ENCODE measurements at regions not wholly inside any gene's neighbourhood (a gene's known extent, or its start where the extent isn't known, plus 50 kb on each side); places are given as distances from the start of the nearest gene placed in this dataset.
A peak's percentile ranks its signal among the peaks of the same experiment; 100 is the strongest.
"Not testable (repeated sequence)": the region's sequence is repeated elsewhere in the genome, so short reads cannot be mapped to it uniquely, and the experiment has no call there.

DNA sequence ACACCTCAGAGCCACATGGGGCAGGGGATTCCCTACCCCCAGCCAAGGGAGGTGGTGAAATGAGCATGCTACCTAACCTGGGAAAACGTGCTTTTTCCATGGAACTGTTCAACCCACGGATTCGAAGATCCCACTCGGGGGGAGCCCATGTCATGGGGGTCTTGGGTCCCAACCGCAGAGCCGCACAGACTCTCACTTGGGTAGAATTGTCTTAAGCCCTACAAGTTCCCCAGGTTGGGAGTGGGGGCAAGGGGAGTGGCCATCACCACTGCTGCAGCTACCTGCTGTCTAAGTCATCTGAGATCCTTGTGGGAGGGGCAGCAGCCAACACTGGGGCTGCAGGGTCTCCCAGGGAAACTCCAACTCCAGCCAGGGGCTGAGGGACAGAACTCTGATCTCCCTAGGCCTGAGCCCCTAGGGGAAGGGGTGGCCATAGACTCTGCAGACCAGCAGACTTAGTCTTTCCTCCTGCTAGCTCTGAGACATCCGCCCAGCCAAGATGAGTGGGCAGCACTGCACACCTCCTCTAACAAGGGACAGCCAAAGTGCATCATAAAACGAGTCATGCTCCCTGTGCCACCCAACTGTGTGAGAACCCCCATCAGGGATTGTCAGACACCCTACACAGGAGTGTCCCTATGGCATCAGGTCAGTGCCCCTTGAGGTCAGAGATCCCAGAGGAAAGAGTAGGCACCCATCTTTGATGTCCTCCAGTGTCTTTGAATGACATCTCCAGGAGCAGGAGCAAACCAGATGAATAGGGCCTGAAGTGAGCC lies 610.4 kb upstream of the SLITRK6 start:
- DNase-seq (ENCODE audit: extremely low read depth, low read depth): no peak

DNA sequence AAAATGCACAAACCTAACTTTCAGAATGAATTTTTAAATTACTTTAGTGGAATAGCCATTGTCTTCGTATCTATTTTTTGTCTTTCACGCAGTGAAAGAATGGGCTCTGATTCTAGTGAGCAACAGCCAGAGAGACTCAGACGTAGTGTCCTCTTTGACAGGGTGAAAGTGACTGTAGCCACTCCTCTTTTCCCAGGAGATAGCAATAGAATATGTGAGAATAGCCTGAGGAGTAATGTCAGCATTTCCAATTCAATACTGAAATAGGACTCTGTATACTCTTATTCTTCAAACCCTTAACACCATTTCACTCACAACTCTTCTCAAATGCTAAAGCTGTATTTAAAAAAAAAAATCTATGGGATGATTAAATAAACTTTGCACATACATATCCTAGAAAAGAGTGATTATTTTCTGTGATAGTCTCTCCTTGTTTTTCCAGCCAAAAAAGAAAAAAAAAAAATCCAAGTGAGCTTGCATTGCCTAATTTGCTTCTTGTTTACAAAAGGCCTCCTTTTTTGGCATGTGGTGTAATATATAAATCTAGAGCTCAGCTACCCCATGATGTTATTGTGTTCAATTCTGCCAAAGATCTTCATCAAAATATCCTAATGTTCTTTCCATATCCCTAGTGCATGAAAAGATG lies 626.1 kb upstream of the SLITRK6 start:
- DNase-seq (ENCODE audit: extremely low read depth, low read depth): no peak

DNA sequence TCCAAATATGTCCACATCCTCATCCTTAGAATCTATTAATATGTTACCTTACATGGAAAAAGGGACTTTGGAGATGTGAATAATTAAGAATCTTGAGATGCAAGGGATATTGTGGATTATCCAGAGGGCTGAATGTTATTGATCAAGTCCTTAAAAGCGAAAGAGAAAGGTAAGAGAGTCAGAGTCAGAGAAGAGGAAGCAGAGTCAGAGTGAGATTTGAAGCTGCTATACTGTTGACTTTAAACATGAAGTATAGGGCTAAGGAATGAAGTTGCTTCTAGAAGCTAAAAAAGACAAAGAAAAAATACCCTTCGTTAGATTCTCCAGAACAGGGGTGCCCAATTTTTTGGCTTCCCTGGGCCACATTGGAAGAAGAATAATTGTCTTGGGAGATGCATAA lies 627.2 kb upstream of the SLITRK6 start:
- DNase-seq (ENCODE audit: extremely low read depth, low read depth): no peak

DNA sequence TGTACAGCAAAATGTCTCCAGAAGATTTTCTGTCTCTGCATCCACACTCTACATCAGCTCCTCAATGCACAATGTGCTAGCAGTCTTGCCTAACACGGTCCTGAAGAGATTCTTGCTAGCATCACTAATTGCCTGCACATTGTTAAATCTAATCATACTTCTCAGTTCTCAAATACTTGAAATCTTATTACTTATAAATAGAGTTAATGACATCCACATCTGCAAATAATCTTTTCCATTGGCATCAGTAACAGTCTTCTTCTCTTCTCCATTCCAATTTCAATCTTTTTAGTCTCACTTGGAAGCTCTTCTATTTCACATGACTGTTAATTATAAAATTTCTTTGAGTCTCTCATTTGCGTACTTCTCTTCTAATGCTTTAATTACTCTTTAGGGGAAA lies 630.5 kb upstream of the SLITRK6 start:
- no peak for DNase-seq (ENCODE audit: extremely low read depth, low read depth)

DNA sequence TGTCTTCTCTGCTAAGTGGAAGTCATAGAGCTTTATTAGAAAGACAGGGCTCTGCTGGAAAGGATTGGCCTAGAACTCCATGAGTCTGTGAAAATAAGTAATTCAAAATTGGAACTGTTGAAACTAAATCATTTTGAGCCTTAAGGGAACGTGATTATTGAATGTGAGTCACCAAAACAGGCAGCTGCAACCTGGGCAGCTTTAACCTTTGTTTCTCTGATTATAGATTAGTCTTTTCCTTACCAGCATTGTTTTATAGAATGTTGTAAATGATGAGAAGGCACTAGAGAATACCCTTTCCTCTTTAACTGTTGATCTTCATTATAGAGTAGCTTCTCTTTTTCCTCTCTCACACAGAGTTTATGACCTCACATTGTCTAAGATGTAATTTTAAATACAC lies 638.8 kb upstream of the SLITRK6 start:
- DNase-seq (ENCODE audit: extremely low read depth, low read depth): no peak

DNA sequence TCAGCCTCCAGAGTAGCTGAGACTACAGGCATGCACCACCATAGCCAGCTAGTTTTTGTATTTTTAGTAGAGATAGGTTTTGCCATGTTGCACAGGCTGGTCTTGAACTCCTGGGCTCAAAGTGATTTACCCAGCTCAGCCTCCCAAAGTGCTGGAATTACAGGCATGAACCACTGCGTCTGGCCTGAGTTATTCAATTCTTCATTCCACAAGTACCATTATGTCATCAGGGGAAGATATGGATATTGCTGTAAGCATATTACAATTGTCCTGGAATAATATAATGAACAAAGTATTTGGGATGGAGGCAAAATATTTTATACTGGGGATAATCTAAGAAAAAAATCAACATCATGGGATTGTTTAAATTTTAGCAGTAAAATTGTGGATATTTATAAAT lies 646.0 kb upstream of the SLITRK6 start:
- no peak for DNase-seq (ENCODE audit: extremely low read depth, low read depth)

DNA sequence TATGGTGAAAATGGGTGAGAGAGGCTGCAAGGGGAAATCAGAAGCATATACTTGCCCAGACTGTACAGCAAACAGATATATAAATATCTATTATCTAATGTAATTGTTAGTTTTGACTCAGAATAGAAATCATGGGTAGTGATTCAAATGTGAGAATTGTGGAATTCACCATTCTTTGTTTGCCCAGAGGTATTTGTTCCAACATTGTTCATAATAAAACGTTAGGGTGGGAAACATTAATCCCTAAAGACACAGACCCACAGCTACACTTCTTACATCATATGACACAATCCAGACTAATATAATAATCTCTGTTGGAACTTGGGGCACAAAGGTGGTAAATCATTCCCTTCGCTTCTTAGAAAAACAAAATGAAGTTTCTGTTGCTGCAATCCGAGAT lies 646.5 kb upstream of the SLITRK6 start:
- DNase-seq (ENCODE audit: extremely low read depth, low read depth): no peak

DNA sequence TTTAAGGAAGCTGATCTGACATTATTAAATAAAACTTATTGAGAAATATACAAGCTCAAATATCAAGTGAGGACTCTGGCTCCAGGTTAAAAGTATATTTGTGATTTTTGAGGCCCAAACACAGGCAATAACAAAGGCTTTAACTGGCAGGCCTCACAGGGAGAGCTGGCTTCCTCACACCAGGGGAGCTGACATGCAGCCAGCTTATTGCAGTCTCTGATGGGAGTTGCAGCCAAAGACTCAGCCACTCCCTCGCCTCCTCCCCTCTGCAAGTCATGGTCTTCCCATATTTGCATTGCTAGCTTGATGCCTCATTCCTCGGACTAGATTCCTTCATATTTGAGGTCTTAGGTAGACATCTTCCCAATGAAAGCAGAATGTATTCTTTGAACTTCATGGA lies 647.1 kb upstream of the SLITRK6 start:
- peak; percentile 36 for DNase-seq (ENCODE audit: extremely low read depth, low read depth)

DNA sequence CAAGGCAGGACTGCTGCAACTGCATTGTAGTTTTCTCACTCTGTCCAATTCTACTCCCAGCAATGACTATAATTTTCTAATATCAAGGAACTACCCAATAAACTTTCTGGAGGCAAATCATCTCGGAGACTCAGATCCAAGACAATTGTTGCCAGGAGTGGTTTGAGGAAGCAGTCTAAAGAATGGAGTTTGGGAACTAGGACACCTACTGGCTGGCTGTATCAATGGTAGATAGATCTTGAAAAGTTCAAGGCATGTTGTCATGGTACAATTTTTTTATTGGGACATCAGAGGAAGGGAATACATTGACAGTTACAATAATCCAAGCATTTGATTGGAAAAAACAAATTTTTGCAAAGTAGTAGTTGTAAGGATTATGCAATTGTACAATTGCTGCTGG lies 648.3 kb upstream of the SLITRK6 start:
- DNase-seq (ENCODE audit: extremely low read depth, low read depth): no peak

DNA sequence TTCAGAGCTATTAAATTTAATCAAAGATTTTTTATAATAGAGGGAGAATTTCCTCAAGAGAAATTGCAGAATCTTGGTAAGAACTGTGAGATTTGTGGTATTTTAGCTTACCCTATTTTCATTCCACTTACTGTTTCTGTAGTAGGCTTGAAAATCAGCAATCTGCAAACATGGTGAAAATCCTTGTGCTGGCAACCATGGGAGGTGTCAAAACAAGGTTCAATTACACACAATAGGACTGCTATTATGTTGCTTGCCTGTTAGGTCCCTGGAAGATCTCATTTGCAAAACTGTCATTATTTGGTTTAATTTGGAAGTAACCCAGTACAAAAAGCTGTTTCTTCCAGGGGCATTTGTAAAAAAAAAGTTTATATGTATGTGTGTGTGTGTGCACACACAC lies 662.8 kb upstream of the SLITRK6 start:
- DNase-seq (ENCODE audit: extremely low read depth, low read depth): no peak

DNA sequence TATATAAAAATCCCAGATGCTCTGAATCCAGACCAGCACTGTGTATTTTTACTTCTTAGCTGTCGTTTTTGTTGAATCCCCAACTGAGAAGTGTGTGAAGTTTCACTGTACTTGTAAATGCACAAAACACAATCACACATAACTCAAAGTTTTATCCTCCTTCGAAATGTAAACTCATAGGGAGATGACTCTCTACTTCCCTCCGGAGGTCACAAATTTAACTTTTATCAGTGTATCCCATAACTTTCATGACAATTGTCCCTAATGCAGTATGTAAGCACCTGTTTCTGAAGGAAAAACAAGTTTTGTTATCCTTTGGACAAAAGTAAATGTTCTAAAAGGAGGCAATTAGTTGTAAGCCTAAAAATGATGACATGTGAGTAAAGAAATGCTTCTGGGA lies 665.0 kb upstream of the SLITRK6 start:
- DNase-seq (ENCODE audit: extremely low read depth, low read depth): no peak

DNA sequence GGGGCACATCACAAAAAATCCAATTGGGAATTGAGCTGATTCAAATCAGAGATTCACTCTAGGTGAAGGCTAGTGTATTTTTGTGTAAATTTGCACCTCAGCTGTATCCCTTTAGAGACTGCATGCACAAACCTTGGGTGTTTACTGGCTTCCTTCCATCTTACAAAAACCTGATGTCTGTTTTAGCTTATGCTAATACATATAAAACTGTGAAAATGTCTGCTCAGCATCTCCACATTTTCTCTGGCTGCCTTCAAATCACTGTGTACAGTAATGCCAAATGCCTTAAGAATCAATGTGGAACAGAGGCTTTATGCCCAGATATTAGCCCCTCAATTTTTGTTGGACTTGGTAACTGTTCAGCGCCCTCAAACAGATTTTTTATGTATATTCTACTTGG lies 675.8 kb upstream of the SLITRK6 start:
- no peak for DNase-seq (ENCODE audit: extremely low read depth, low read depth)

DNA sequence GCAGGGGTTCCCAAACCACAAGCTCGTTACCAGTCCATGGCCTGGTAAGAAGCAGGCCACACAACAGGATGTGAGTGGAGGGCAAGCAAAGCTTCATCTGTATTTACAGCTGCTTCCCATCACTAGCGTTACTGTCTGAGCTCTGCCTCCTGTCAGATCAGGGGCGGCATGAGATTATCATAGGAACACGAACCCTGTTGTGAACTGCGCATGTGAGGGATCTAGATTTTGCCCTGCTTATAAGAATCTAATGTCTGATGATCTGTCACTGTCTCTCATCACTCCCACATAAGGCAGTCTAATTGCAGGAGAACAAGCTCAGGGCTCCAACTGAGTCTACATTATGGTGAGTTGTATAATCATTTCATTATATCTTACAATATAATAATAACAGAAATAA lies 677.4 kb upstream of the SLITRK6 start:
- DNase-seq (ENCODE audit: extremely low read depth, low read depth): no peak

DNA sequence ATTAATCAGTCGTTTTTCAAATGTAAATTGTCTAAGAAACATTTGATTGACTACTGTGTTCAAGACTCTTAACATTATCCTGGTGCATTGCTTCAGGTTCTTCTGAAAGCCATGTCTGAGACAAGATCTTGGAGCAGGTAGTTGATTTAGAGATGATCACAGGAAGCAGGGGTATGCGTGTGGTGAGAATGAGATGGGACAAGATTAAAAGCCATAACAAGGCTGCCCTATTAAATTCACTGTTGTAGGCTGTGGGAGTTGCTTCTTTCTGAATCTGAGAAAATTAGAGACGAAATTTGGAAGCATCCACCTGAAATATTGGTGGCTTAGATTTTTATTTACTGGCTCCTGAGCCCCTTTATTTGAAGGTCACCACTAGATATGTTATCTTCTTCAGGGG lies 687.4 kb upstream of the SLITRK6 start:
- no peak for DNase-seq (ENCODE audit: extremely low read depth, low read depth)

DNA sequence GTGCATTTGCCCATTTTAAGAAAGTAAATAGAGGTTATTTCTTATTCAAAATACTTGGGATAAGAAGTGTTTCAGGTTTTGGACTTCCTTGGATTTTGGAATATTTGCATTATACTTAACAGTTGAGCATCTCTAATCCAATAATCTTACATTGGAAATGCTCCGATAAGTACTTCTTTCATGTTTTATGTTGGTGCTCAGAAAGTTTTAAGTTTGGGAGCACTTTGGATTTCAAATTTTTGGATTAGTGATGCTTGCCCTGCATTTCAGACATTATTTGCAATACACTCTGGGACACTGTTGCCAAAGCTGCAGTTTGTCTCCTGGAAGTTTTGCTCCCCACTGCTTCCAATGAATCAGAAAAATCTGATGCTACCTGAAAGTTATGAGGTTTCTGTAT lies 691.9 kb upstream of the SLITRK6 start:
- DNase-seq (ENCODE audit: extremely low read depth, low read depth): no peak

DNA sequence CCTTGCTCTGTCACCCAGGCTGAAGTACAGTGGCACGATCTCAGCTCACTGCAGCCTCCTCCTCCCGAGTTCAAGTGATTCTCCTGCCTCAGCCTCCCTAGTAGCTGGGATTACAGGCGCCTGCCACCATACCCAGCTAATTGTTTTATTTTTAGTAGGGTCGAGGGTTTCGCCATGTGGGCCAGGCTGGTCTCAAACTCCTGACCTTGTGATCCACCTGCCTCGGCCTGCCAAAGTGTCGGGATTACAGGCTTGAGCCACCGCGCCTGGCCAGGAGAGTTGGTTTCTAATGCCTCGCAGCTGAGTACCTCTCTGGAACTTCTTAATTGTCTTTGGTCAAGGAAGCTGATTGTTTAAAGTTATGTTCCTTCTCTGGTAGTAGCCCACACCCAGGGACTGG lies 702.7 kb upstream of the SLITRK6 start:
- DNase-seq (ENCODE audit: extremely low read depth, low read depth): not testable (repeated sequence)

DNA sequence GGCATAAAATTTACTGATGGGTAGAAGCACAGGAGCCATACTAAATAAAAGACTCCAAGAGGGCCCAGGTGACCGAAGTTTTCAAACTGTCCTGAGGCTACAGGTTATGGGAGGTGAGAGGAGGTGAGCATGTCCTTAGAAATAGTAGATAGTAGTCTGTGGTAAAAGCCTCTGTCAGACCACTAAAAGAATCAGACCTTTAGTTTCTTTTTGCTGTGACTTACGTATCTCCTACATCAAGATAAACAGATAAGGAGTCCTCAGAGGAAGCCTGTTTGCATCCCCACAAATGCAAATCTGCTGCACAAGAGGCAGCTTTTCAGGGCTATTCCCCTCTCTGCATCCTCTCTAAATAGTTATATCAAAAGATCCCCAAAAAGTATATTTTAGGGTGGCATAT lies 711.6 kb upstream of the SLITRK6 start:
- DNase-seq (ENCODE audit: extremely low read depth, low read depth): no peak

DNA sequence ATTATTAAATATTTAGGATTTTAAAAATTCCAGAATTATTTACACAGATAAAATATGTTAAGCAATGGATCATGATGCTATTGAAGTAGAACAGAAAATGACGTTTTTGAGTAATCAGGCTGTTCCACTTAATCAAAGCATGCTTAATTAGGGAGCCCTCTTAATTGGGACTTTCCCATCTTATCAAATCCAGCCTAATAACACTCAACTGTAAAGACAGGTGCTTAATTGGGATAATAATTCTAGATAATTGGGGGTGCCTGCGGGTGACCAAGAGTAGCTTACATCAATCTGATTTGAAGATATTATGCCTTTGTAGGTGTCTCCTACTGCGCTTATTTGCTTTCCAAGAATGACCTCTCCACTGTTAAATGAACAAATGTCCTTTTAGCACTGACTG lies 742.2 kb upstream of the SLITRK6 start:
- no peak for DNase-seq (ENCODE audit: extremely low read depth, low read depth)

DNA sequence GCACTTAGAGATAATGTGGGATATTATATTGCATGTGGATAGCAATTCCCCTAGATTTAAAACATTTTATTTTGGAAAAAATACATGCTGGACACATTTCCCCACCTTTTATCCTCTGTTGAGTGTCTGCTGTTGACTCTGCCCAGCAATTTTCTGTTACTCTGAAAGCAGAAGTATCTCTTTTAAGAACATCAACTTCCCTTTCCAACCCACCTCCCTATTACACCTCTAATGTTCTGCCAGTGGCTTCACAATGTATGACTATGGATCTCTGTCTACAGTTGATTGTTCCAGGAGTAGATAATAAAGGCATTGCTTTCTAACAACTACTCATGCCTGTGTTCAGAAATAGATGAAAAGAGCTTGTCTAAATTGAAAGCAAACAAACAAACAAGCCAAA lies 754.8 kb upstream of the SLITRK6 start:
- DNase-seq (ENCODE audit: extremely low read depth, low read depth): no peak

DNA sequence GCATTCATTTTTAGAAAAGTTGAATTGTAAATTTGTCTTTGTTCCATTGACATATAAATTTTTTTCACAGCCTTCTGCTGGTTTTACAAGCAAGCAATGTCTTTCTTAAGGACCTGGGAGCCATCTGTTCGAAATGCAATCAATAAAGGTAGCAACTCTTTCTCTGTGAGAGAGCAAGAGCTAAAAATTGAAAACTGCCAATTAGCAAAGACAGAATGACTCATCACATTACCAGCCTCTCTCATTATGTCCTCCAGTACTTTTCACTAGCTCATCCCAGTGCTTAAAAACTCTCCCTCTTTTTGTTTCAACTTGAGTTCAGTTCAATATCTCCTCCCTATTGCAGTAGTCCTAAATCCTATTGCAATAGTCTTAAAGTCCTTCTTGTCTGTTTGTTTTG lies 760.7 kb upstream of the SLITRK6 start:
- DNase-seq (ENCODE audit: extremely low read depth, low read depth): no peak

DNA sequence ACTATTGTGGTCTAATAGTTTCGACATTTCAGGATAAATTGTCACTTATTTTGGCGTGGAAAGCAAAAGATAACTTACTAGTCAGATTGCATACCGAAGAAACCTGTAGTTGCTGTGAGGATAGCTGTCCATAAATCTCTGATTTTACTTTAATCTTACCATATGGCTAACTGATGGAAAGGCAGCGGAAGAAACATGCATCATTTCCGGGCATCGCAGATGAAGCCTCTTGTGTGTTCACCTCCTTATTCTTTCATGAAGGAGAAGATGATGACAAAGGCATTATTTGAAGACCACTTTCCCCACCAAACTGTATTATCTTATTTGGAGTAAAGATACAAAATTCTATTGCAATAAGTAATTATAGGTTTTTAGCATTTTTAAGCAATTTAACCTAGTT lies 763.6 kb upstream of the SLITRK6 start:
- DNase-seq (ENCODE audit: extremely low read depth, low read depth): no peak

DNA sequence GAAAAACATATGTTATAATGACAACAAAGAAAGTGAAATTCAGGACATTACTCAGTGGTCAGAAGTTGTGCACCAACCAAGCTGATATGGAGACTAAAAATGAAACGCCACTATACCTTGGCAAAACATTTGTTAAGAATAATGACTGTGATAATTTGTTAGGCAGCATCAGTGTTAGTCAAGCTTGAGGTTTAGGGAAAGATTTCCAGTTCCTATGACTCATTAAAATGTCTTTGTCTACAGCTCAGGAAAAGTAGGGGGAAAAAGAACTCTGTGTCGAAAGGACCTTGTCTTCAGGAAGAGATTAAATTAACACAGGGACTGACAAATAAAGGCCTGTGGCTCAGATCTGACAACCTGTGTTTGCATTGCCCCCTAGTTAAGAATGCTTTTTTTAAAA lies 764.1 kb upstream of the SLITRK6 start:
- DNase-seq (ENCODE audit: extremely low read depth, low read depth): no peak

DNA sequence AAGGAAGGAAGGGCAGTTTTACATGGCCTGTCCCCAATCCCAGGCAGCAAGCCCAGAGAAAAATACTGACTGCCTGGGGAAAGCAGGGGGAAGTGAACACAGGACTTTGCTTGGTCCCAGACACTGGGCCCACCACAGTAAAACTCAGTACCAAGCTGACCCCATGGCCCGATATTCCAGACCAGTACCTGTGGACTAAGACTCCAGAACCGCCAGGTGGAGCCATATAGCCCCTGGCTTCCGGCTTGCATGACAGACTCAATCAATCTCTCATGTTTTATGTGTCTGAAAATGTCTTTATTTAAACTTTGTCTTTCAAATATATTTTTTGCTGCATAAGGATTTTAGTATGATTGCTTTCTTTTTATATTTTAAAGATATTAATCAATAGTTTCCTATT lies 767.9 kb upstream of the SLITRK6 start:
- DNase-seq (ENCODE audit: extremely low read depth, low read depth): no peak

All from NCI-H460 (cell line).